ENCODE measurements at regions not wholly inside any gene's neighbourhood (a gene's known extent, or its start where the extent isn't known, plus 50 kb on each side); places are given as distances from the start of the nearest gene placed in this dataset.
"Not testable (repeated sequence)": the region's sequence is repeated elsewhere in the genome, so short reads cannot be mapped to it uniquely, and the experiment has no call there.

- not testable (repeated sequence) for TF ChIP-seq CTCF (IDR thresholded peaks at IDR 0.05; ENCODE audit: borderline replicate concordance, extremely low read depth, low read length, poor library complexity, severe bottlenecking); EZH2 (IDR thresholded peaks at IDR 0.05; ENCODE audit: borderline replicate concordance, low read depth, low read length, severe bottlenecking)
Measured at GRCh38 chr2:89599843-89600242, 908.4 kb downstream of the RPIA start.

All from DND-41 (cell line).